DND-41 (cell line): ENCODE measurements at regions not wholly inside any gene's neighbourhood (a gene's known extent, or its start where the extent isn't known, plus 50 kb on each side); places are given as distances from the start of the nearest gene placed in this dataset.
"Not testable (repeated sequence)": the region's sequence is repeated elsewhere in the genome, so short reads cannot be mapped to it uniquely, and the experiment has no call there.

ENCODE experiments used
- ATAC-seq: fragments of 200-7000 bp; cut with Tn5 transposase; 3 replicates; pipeline ENCODE4 v1.9.1; 2021; ENCODE audit warnings: low read depth; ENCODE audit not compliant: insufficient read depth
- DNase-seq: peaks from one replicate; pipeline ENCODE4 v3.0.0-alpha.2; 2020
- H2AFZ ChIP-seq: 2 replicates; pipeline ENCODE4 v1.6.0; 2012; ENCODE audit warnings: low read depth, low read length
- H3K27ac ChIP-seq: 2 replicates; pipeline ENCODE4 v1.5.1; 2012; ENCODE audit warnings: low read length, inconsistent platforms
- H3K27me3 ChIP-seq: fragments of 200-600 bp; sonication (generic); 2 replicates; pipeline ENCODE4 v1.6.0; 2012; ENCODE audit warnings: low read length, mild to moderate bottlenecking, inconsistent platforms; ENCODE audit not compliant: insufficient read depth, poor library complexity
- H3K36me3 ChIP-seq: 2 replicates; pipeline ENCODE4 v1.5.1; 2012; ENCODE audit warnings: low read length, inconsistent platforms; ENCODE audit not compliant: insufficient read depth
- H3K4me1 ChIP-seq: 2 replicates; pipeline ENCODE4 v1.5.1; 2012; ENCODE audit warnings: mild to moderate bottlenecking, low read length; ENCODE audit not compliant: insufficient read depth
- H3K4me2 ChIP-seq: 2 replicates; pipeline ENCODE4 v1.6.0; 2012; ENCODE audit warnings: mild to moderate bottlenecking, moderate library complexity, low read length, inconsistent platforms; ENCODE audit not compliant: insufficient read depth
- H3K4me3 ChIP-seq, 2 experiments: fragments of 200-600 bp in 1 of 2; shearing (Covaris generic) in 1 of 2; 2 replicates each; pipeline ENCODE4 v1.5.1; 2012 to 2016; ENCODE audit warnings: inconsistent platforms in 2 of 2, low read length in 2 of 2, mild to moderate bottlenecking in 2 of 2, low read depth in 1 of 2, moderate library complexity in 1 of 2
- H3K79me2 ChIP-seq: 2 replicates; pipeline ENCODE4 v1.6.0; 2012; ENCODE audit warnings: low read length, inconsistent platforms; ENCODE audit not compliant: insufficient read depth
- H3K9ac ChIP-seq: 2 replicates; pipeline ENCODE4 v1.6.0; 2012; ENCODE audit warnings: low read depth, mild to moderate bottlenecking, inconsistent platforms, low read length, moderate library complexity
- H3K9me3 ChIP-seq: 2 replicates; pipeline ENCODE4 v1.5.1; 2012; ENCODE audit warnings: low read length, moderate library complexity, mild to moderate bottlenecking, inconsistent platforms; ENCODE audit not compliant: insufficient read depth, severe bottlenecking
- H4K20me1 ChIP-seq: 2 replicates; pipeline ENCODE4 v1.6.0; 2012; ENCODE audit warnings: low read length; ENCODE audit not compliant: insufficient read depth
- EZH2 ChIP-seq: IDR thresholded peaks from 3 replicates; pipeline ENCODE4 v1.6.1; 2012; ENCODE audit warnings: borderline replicate concordance, low read depth, mild to moderate bottlenecking, moderate library complexity, low read length, inconsistent platforms; ENCODE audit not compliant: severe bottlenecking
- TF ChIP-seq, protein P1 (sequence below): IDR thresholded peaks from 2 replicates; pipeline ENCODE4 v1.5.1; 2012; ENCODE audit warnings: borderline replicate concordance, low read length, moderate library complexity, mild to moderate bottlenecking; ENCODE audit not compliant: poor library complexity, severe bottlenecking; ENCODE audit errors: extremely low read depth

DNA sequence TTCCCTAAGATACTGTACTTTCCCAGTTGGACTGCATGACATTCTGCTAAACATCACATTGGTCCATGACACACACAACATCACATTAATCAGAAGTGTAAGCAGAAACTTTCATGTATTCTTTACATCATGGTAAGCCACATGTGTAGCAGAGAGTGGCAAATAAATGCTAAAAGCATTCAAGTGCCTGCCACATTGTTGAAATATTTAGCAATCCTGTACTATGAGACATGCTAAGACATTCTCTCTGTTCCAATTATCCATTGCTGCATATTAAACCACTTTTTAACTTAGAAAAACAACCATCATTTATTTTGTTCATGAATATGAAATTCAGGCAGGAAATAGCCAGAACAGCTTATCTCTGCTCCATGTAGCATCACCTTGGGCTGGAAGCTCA is 207.7 kb upstream of the GJE1 start:
- H3K4me2 ChIP-seq: no peak overlapping the region
- H3K27ac ChIP-seq: no peak overlapping the region
- H3K79me2 ChIP-seq: no peaks in the 10 kb centered on the region
- H2AFZ ChIP-seq: no peak overlapping the region
- no peak for ATAC-seq
- no peak overlapping the region for H3K4me3 ChIP-seq
- H3K9ac ChIP-seq: no peak overlapping the region
- H3K9me3 ChIP-seq: no peaks in the 10 kb centered on the region
- H3K36me3 ChIP-seq: no peaks in the 10 kb centered on the region
- TF ChIP-seq, protein P1, sequence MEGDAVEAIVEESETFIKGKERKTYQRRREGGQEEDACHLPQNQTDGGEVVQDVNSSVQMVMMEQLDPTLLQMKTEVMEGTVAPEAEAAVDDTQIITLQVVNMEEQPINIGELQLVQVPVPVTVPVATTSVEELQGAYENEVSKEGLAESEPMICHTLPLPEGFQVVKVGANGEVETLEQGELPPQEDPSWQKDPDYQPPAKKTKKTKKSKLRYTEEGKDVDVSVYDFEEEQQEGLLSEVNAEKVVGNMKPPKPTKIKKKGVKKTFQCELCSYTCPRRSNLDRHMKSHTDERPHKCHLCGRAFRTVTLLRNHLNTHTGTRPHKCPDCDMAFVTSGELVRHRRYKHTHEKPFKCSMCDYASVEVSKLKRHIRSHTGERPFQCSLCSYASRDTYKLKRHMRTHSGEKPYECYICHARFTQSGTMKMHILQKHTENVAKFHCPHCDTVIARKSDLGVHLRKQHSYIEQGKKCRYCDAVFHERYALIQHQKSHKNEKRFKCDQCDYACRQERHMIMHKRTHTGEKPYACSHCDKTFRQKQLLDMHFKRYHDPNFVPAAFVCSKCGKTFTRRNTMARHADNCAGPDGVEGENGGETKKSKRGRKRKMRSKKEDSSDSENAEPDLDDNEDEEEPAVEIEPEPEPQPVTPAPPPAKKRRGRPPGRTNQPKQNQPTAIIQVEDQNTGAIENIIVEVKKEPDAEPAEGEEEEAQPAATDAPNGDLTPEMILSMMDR: no peak
- TF ChIP-seq EZH2: no peak
- H3K27me3 ChIP-seq: no peaks in the 10 kb centered on the region
- no peaks in the 10 kb centered on the region for H4K20me1 ChIP-seq
- no peaks in the 10 kb centered on the region for H3K4me1 ChIP-seq
- no peak for DNase-seq

DNA sequence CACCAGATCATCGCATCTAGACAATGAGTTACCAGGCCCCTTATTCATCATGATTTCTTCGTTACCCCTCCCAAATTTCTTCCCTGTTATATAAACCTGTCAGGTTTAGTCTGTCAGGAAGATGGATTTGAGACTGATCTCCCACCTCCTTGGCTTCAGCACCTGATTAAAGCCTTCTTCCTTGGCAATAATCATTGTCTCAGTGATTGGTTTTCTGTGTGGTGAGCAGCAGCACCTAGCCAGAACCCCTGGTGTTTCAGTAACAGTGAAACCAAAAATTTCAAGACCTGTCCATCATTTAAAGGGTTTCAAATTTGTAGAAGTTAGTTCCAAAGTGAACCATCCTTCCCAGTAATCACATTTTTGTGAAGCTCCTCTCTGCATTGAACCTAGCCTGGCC is 209.8 kb upstream of the GJE1 start:
- Histone ChIP-seq H3K27me3 (no peaks in the 10 kb centered on the region), H3K36me3 (no peaks in the 10 kb centered on the region), H2AFZ (no peak overlapping the region), H3K4me2 (no peak overlapping the region), H3K79me2 (no peaks in the 10 kb centered on the region), H3K9me3 (no peaks in the 10 kb centered on the region), H4K20me1 (no peaks in the 10 kb centered on the region), H3K27ac (no peak overlapping the region), H3K4me1 (no peaks in the 10 kb centered on the region), H3K9ac (no peak overlapping the region), H3K4me3 (no peak overlapping the region)
- ATAC-seq (no peak), DNase-seq (no peak)
- TF ChIP-seq, protein P1: no peak

DNA sequence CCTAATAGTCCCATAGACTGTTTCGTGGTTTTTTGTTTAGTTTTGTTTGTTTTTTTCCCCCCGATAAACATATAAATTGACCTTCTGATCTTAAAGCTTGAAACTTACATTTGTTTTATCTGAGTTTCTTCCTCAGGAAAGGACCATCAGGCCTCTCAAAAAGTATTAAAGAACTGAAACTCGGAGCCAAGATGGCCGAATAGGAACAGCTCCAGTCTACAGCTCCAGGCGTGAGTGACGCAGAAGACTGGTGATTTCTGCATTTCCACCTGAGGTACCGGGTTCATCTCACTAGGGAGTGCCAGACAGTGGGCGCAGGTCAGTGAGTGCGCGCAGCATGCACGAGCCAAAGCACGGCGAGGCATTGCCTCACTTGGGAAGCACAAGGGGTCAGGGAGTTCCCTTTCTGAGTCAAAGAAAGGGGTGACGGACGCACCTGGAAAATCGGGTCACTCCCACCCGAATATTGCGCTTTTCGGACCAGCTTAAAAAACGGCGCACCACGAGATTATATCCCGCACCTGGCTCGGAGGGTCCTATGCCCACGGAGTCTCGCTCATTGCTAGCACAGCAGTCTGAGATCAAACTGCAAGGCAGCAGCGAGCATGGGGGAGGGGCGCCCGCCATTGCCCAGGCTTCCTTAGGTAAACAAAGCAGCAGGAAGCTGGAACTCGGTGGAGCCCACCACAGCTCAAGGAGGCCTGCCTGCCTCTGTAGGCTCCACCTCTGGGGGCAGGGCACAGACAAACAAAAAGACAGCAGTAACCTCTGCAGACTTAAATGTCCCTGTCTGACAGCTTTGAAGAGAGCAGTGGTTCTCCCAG is 215.8 kb upstream of the GJE1 start:
- not testable (repeated sequence) for H4K20me1 ChIP-seq, DNase-seq, H3K9ac ChIP-seq, ATAC-seq, H3K27ac ChIP-seq, H3K27me3 ChIP-seq, H3K4me1 ChIP-seq, H3K4me2 ChIP-seq, H3K9me3 ChIP-seq, H3K4me3 ChIP-seq, H3K79me2 ChIP-seq, H3K36me3 ChIP-seq, H2AFZ ChIP-seq

DNA sequence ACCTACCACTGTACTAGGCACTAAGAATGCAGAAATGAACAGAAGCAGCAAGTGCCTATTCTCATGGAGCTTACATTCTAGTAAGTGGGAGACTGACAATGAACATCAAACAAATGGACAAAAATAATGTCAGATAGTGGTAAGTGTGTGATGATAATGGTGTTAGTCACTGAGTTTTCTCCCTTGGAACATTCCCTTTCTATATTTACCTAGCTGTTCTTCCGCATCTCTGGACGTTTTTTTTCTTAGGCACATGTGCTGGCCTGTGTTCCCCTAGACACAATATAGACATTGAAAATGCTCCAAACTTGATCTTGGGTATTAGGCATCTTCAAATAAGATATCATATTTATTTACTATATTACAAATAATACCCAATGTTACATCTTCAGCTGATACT is 218.1 kb upstream of the GJE1 start:
- Histone ChIP-seq H3K9ac (no peak overlapping the region), H3K79me2 (no peaks in the 10 kb centered on the region), H3K27ac (no peak overlapping the region), H3K4me3 (no peak overlapping the region), H2AFZ (no peak overlapping the region), H4K20me1 (no peaks in the 10 kb centered on the region), H3K9me3 (no peaks in the 10 kb centered on the region), H3K4me2 (no peak overlapping the region), H3K27me3 (no peaks in the 10 kb centered on the region), H3K36me3 (no peaks in the 10 kb centered on the region), H3K4me1 (no peaks in the 10 kb centered on the region)
- DNase-seq (no peak), ATAC-seq (no peak)
- no peak for TF ChIP-seq EZH2
- TF ChIP-seq, protein P1: no peak
